ENCODE measurements at regions not wholly inside any gene's neighbourhood (a gene's known extent, or its start where the extent isn't known, plus 50 kb on each side); places are given as distances from the start of the nearest gene placed in this dataset.

DNA sequence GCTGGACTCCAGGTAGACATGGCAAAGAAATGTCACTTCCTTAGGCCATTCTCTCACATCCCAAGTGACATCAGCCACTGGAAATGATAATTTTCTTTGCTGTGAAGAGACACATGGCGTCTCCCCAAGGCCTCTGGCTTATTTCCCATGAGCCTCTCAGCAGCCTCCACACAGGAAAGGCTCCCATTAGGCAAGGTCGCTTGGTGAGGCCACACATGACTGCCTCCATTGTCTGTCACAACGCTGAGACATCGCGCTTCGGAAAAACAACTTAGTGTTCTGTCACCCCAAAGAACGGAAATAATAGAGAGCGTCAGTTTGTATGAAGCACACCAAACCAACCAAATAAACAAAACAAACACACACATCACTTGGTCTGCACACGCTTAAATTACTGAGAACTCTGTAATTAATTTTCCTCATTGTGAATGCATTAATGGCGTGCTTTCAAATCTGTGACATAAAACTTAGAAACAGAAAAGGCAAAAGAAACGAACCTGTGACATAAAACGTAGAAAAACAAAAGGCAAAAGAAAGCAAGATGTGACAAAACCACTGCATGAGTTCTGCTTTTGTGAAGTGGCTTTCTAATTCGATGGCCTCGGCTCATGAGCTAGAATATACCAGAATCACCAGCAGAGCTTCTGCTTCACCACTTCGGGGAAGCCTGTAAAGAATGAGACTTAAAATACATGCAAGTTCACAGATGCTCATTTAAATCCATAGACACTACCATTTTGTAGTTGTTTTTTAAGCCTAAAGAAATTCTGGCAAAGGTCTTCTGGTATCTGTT is 404.2 kb upstream of the SGCG start:
- Histone ChIP-seq H4K20me1 (replicated peaks; ENCODE audit: control insufficient read depth, extremely low read depth, insufficient read depth, low read length) (no peaks in the 10 kb centered on the region), H3K9me3 (replicated peaks; ENCODE audit: control insufficient read depth, insufficient read depth, low read length) (no peaks in the 10 kb centered on the region), H3K9ac (replicated peaks; ENCODE audit: extremely low read depth, insufficient read depth, low read length) (no peak overlapping the region), H3K9me1 (replicated peaks; ENCODE audit: control insufficient read depth, extremely low read depth, insufficient read depth, low read length) (no peaks in the 10 kb centered on the region), H3K4me2 (ENCODE audit: insufficient read depth, low read length) (no peak overlapping the region), H3K79me2 (ENCODE audit: control insufficient read depth, insufficient read depth, low read length) (no peaks in the 10 kb centered on the region), H2AFZ (ENCODE audit: low read depth, low read length) (no peak overlapping the region), H3K4me3 (replicated peaks in 1 of 3; ENCODE audit: insufficient read depth in 1 of 3, low read depth in 1 of 3, low read length in 3 of 3) (no peak overlapping the region), H3K27ac (ENCODE audit: insufficient read depth, low read depth, low read length) (no peak overlapping the region), H3K36me3 (ENCODE audit: control insufficient read depth in 2 of 2, extremely low read depth in 1 of 2, insufficient read depth in 2 of 2, low read length in 2 of 2) (no peaks in the 10 kb centered on the region), H3K27me3 (ENCODE audit: control insufficient read depth in 2 of 2, insufficient read depth in 2 of 2, low read length in 2 of 2) (no peaks in the 10 kb centered on the region), H3K4me1 (ENCODE audit: control insufficient read depth, extremely low read depth, insufficient read depth, low read length) (no peaks in the 10 kb centered on the region)
- TF ChIP-seq, protein P1, sequence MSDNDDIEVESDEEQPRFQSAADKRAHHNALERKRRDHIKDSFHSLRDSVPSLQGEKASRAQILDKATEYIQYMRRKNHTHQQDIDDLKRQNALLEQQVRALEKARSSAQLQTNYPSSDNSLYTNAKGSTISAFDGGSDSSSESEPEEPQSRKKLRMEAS (IDR thresholded peaks at IDR 0.05; ENCODE audit: insufficient read depth, insufficient read length), result no peak
- no peak for TF ChIP-seq FOS (IDR thresholded peaks at IDR 0.05; ENCODE audit: borderline replicate concordance, insufficient read depth, low read length)
- TF ChIP-seq EZH2 (IDR thresholded peaks at IDR 0.05; ENCODE audit: borderline replicate concordance, low read depth, low read length, severe bottlenecking), result no peak
- TF ChIP-seq POLR2A (IDR thresholded peaks at IDR 0.05; ENCODE audit: low read depth, low read length), result no peak
- no peak for TF ChIP-seq GATA2 (IDR thresholded peaks at IDR 0.05; ENCODE audit: insufficient read depth, insufficient read length, low read depth, low read length)
- TF ChIP-seq, protein P2, sequence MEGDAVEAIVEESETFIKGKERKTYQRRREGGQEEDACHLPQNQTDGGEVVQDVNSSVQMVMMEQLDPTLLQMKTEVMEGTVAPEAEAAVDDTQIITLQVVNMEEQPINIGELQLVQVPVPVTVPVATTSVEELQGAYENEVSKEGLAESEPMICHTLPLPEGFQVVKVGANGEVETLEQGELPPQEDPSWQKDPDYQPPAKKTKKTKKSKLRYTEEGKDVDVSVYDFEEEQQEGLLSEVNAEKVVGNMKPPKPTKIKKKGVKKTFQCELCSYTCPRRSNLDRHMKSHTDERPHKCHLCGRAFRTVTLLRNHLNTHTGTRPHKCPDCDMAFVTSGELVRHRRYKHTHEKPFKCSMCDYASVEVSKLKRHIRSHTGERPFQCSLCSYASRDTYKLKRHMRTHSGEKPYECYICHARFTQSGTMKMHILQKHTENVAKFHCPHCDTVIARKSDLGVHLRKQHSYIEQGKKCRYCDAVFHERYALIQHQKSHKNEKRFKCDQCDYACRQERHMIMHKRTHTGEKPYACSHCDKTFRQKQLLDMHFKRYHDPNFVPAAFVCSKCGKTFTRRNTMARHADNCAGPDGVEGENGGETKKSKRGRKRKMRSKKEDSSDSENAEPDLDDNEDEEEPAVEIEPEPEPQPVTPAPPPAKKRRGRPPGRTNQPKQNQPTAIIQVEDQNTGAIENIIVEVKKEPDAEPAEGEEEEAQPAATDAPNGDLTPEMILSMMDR (IDR thresholded peaks at IDR 0.05; ENCODE audit: extremely low read depth in 1 of 2, insufficient read depth in 1 of 2, low read depth in 1 of 2, low read length in 2 of 2), result no peak
- TF ChIP-seq JUN (IDR thresholded peaks at IDR 0.05; ENCODE audit: borderline replicate concordance, insufficient read depth, insufficient read length, low read depth), result no peak
- TF ChIP-seq POLR2AphosphoS5 (IDR thresholded peaks at IDR 0.05; ENCODE audit: insufficient read depth, low read depth, low read length), result no peak
- TF ChIP-seq MYC (IDR thresholded peaks at IDR 0.05; ENCODE audit: low read depth, low read length), result no peak
- CTCF ChIA-PET, result no interaction called here
- intact Hi-C loops (cut with micrococcal nuclease) (no loop called here), dilution Hi-C loops (cut with MboI; ENCODE audit: extremely low pct_ligation_motif_present, low sequenced_read_pairs) (no loop called here)
- FAIRE-seq, result no peak
- BruUV-seq (replicated peaks), result no TSS peak
- no peak for DNase-seq (ENCODE audit: low read depth, low spot score)
- POLR2A ChIA-PET, result no interaction called here

Data from endothelial cell of umbilical vein (primary cell).